RWPE1 (cell line): ENCODE measurements at regions not wholly inside any gene's neighbourhood (a gene's known extent, or its start where the extent isn't known, plus 50 kb on each side); places are given as distances from the start of the nearest gene placed in this dataset.
A peak's percentile ranks its signal among the peaks of the same experiment; 100 is the strongest.

Experiments used
- CTCF ChIA-PET: fragments of 350-600 bp; sonication (Branson Sonifier 250); formaldehyde crosslinking; extraction: SDS; loops from one replicate; lab custom pipeline; 2021; lab: Yijun Ruan, JAX
- POLR2A ChIA-PET: fragments of 400-600 bp; formaldehyde crosslinking; extraction: SDS; loops from one replicate; lab custom pipeline; 2020; ENCODE audit warnings: antibody characterized with exemption; ENCODE audit not compliant: low non-redundant PET; lab: Yijun Ruan, JAX
- DNase-seq: peaks from one replicate; pipeline ENCODE4 v3.0.0; 2012; ENCODE audit warnings: low spot score
- H3K27ac ChIP-seq: fragments of 450-650 bp; 2 replicates; pipeline ENCODE4 v1.5.1; 2017
- TF ChIP-seq, protein P1 (sequence below): fragments of 450-650 bp; conservative IDR thresholded peaks from 2 replicates; pipeline ENCODE4 v1.5.1; 2017; ENCODE audit warnings: low read depth, mild to moderate bottlenecking

DNA sequence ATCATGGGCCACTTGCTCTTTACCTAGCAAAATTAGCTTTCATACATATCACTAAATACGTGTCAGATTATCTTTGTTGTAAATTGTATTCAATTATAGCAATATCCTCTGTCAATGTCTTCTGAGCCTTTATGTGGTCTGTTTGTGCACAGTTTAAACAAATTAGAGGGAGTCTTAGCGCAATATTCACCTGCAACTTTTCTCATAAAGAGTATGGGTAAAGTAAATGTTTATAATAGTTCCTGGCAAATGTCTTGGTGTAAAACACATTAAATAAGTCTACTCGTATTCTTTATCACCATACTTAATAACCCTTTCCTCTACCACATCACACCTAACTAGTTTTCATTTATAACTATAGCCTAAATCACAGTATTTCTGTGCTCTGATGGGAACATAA is 169.0 kb downstream of the PCSK1 start:
- no peak for DNase-seq
- ChIA-PET CTCF (no interaction called here), POLR2A (no interaction called here)
- TF ChIP-seq, protein P1, sequence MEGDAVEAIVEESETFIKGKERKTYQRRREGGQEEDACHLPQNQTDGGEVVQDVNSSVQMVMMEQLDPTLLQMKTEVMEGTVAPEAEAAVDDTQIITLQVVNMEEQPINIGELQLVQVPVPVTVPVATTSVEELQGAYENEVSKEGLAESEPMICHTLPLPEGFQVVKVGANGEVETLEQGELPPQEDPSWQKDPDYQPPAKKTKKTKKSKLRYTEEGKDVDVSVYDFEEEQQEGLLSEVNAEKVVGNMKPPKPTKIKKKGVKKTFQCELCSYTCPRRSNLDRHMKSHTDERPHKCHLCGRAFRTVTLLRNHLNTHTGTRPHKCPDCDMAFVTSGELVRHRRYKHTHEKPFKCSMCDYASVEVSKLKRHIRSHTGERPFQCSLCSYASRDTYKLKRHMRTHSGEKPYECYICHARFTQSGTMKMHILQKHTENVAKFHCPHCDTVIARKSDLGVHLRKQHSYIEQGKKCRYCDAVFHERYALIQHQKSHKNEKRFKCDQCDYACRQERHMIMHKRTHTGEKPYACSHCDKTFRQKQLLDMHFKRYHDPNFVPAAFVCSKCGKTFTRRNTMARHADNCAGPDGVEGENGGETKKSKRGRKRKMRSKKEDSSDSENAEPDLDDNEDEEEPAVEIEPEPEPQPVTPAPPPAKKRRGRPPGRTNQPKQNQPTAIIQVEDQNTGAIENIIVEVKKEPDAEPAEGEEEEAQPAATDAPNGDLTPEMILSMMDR: no peak
- H3K27ac ChIP-seq: no peak overlapping the region

DNA sequence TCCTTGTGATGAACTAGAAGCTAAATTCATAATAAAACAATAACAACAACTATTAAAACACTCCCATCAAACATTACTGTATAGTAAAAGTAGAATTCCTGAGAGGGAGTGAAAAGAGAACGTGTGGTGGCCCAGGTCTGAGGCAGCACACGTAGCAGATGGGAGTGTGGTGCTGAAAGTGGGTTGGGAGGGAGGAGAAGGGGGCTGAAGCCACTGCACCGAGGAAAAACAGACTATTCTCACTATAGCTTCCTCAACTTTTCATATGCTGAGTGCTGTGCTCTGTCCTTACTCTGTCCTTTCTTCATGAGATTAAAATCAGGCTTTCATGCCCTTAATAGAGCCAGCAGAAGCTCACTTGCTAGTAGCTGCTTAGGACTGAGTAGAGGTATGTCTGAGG is 170.9 kb downstream of the PCSK1 start:
- no peak for DNase-seq
- TF ChIP-seq, protein P1: no peak
- POLR2A ChIA-PET: no interaction called here
- CTCF ChIA-PET: interaction anchor here (1.1 kb wide), 1 partner anchor 21 kb away, joined by 4 read pairs; no protein-coding TSS in a partner anchor
- H3K27ac ChIP-seq: no peak overlapping the region

DNA sequence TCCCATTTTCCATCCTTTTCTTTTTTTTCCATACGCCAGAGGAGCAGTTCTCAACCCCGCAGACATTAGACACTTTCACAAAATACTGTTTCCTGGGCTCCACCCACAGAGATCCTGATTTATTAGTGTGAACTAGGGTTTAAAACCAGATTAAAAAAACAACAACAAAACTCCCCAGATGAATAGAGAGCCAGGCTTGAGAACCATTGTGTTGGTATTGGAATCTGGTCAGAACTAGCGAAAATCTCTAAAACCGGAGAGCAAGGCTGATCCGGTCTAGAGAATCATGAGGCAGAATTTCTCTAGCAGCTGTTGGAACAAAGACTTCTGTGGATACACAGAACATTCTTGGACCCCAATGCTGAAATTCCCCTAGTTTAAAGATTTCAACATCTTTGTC is 173.0 kb downstream of the PCSK1 start:
- no peak overlapping the region for H3K27ac ChIP-seq

DNA sequence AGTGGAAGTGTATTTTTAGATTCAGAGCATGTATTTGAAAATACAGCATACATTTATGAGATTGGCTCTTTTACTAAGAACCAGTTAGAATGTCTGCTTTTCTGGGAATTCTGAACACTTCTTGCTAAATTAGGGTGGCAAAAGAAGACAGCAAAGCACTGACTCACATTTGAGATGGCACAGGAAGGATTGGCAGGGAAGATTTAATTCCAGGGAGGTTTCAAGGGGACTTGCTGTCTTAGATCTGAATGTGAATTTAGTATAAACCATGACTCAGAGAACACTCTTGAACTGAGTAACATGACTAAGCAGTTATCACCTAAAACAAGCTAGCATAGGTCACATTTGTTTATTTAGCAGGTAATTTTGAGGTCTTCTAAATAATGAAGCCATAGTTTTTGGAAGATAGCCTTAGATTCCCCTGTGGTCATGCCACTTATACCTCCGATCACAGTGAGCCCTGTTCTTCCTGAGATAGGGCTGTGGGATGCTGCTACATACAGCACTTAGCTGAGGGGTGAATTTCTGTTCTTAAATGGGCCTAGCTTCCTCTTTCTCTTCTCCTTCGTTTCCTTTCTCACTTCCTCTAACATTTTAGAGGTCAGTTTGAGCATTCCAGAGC is 173.8 kb downstream of the PCSK1 start:
- peak; percentile 62 for DNase-seq
- ChIA-PET POLR2A (no interaction called here), CTCF (no interaction called here)
- H3K27ac ChIP-seq: no peak overlapping the region
- TF ChIP-seq, protein P1: no peak

More for the DNA sequence above, 173.0 kb downstream of the PCSK1 start:
- TF ChIP-seq, protein P1: no peak
- ChIA-PET CTCF (interaction anchor here (0.6 kb wide), 1 partner anchor 31 kb away, joined by 3 read pairs; no protein-coding TSS in a partner anchor), POLR2A (no interaction called here)
- no peak for DNase-seq

DNA sequence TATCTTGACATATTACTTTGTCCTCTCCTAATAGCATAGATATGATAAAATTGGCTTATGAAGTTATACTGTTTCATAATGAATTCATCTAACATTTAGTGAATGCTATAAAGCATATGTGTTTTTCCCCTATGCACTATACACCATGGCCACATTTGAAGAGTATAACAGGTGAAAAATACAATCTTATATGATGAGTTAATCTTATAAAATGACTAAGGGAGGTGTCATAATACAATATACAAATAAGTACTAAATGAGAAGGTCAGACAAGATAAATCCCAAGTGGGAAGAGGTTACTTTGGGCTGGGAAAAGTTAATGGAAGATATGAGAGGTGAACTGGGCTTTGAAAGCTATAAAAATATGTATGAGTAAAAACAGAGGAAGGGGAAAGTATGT is 174.4 kb downstream of the PCSK1 start:
- CTCF ChIA-PET: no interaction called here
- H3K27ac ChIP-seq: no peak overlapping the region
- POLR2A ChIA-PET: no interaction called here
- TF ChIP-seq, protein P1: no peak
- DNase-seq: no peak

DNA sequence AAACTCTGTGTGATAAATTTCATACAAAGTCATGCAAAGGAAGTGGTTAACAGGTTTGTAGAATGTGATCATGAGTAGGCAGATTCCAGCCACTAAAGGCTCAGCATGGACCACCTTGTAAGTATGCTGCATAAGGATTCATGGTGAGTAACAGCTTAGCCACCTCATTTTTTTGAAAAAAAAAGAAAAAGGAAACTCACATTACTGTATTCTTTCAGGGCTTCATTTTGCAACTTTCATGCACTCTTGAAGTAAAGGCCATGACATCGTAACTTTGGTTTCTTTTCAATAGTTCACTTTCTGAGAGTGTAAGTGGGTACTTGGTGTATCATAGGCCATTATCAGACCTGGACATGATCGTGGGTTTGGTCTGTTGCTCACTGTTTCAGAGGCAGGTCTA is 175.1 kb downstream of the PCSK1 start:
- ChIA-PET CTCF (no interaction called here), POLR2A (no interaction called here)
- DNase-seq: no peak
- no peak overlapping the region for H3K27ac ChIP-seq
- TF ChIP-seq, protein P1: no peak
